ENCODE measurements at regions not wholly inside any gene's neighbourhood (a gene's known extent, or its start where the extent isn't known, plus 50 kb on each side); places are given as distances from the start of the nearest gene placed in this dataset.

GRCh38 chr6:153424719-153425400 is 293.8 kb upstream of the RGS17 start:
- no peak overlapping the region for H3K4me3 ChIP-seq (ENCODE audit: low read length)
- H3K4me2 ChIP-seq (ENCODE audit: low read length), result no peak overlapping the region
- H3K9me2 ChIP-seq (ENCODE audit: insufficient read depth, low read length), result no peaks in the 10 kb centered on the region
- no peaks in the 10 kb centered on the region for H4K20me1 ChIP-seq (ENCODE audit: insufficient read depth)
- peak overlapping the region; percentile 47 for H3K27ac ChIP-seq (ENCODE audit: low read length)
- H2AFZ ChIP-seq (ENCODE audit: low read depth, low read length), result no peak overlapping the region
- no peaks in the 10 kb centered on the region for H3K36me3 ChIP-seq (ENCODE audit: insufficient read depth, low read length)
- H3K9me3 ChIP-seq (ENCODE audit: low read length), result no peaks in the 10 kb centered on the region
- H3K79me2 ChIP-seq (replicated peaks; ENCODE audit: insufficient read depth, low read length), result no peaks in the 10 kb centered on the region
- no peak overlapping the region for H3K9ac ChIP-seq (ENCODE audit: low read length)
- no peak for TF ChIP-seq POLR2AphosphoS5 (IDR thresholded peaks at IDR 0.05)
- no peak for TF ChIP-seq REST (IDR thresholded peaks at IDR 0.05; ENCODE audit: borderline replicate concordance)
- TF ChIP-seq RAD21 (conservative IDR thresholded peaks at IDR 0.05), result no peak
- TF ChIP-seq EZH2 (IDR thresholded peaks at IDR 0.05; ENCODE audit: borderline replicate concordance, insufficient read depth, low read length, poor library complexity, severe bottlenecking), result no peak
- no peaks in the 10 kb centered on the region for H3K27me3 ChIP-seq (ENCODE audit: insufficient read depth, low read depth, low read length)
- no peaks in the 10 kb centered on the region for H3F3A ChIP-seq (ENCODE audit: insufficient read depth, low read length, poor library complexity, severe bottlenecking)

- Histone ChIP-seq H3F3A (ENCODE audit: insufficient read depth, low read length, poor library complexity, severe bottlenecking) (no peaks in the 10 kb centered on the region), H3K36me3 (ENCODE audit: insufficient read depth, low read length) (no peaks in the 10 kb centered on the region), H3K9ac (ENCODE audit: low read length) (no peak overlapping the region), H3K4me3 (ENCODE audit: low read length) (no peak overlapping the region), H3K9me3 (ENCODE audit: low read length) (no peaks in the 10 kb centered on the region), H3K27me3 (ENCODE audit: insufficient read depth, low read depth, low read length) (no peaks in the 10 kb centered on the region), H3K4me2 (ENCODE audit: low read length) (no peak overlapping the region), H3K9me2 (ENCODE audit: insufficient read depth, low read length) (no peaks in the 10 kb centered on the region), H3K79me2 (replicated peaks; ENCODE audit: insufficient read depth, low read length) (no peaks in the 10 kb centered on the region), H2AFZ (ENCODE audit: low read depth, low read length) (no peak overlapping the region), H3K27ac (ENCODE audit: low read length) (no peak overlapping the region), H4K20me1 (ENCODE audit: insufficient read depth) (no peaks in the 10 kb centered on the region)
- TF ChIP-seq RAD21 (conservative IDR thresholded peaks at IDR 0.05), result no peak
These were observed 281.4 kb upstream of the RGS17 start for GRCh38 chr6:153412519-153412918.

GRCh38 chr6:153411070-153411648 is 280.1 kb upstream of the RGS17 start:
- H3K9me2 ChIP-seq (ENCODE audit: insufficient read depth, low read length), result no peaks in the 10 kb centered on the region
- no peak overlapping the region for H3K4me2 ChIP-seq (ENCODE audit: low read length)
- H3K9me3 ChIP-seq (ENCODE audit: low read length), result no peaks in the 10 kb centered on the region
- no peak overlapping the region for H3K9ac ChIP-seq (ENCODE audit: low read length)
- no peaks in the 10 kb centered on the region for H3F3A ChIP-seq (ENCODE audit: insufficient read depth, low read length, poor library complexity, severe bottlenecking)
- H3K36me3 ChIP-seq (ENCODE audit: insufficient read depth, low read length), result no peaks in the 10 kb centered on the region
- TF ChIP-seq EZH2 (IDR thresholded peaks at IDR 0.05; ENCODE audit: borderline replicate concordance, insufficient read depth, low read length, poor library complexity, severe bottlenecking) (no peak), MXI1 (conservative IDR thresholded peaks at IDR 0.05; ENCODE audit: poor library complexity, severe bottlenecking) (no peak), POLR2AphosphoS5 (IDR thresholded peaks at IDR 0.05) (no peak), EP300 (conservative IDR thresholded peaks at IDR 0.05; ENCODE audit: poor library complexity, severe bottlenecking) (no peak)
- no peaks in the 10 kb centered on the region for H4K20me1 ChIP-seq (ENCODE audit: insufficient read depth)
- H3K27ac ChIP-seq (ENCODE audit: low read length), result no peak overlapping the region
- no peaks in the 10 kb centered on the region for H3K79me2 ChIP-seq (replicated peaks; ENCODE audit: insufficient read depth, low read length)
- no peaks in the 10 kb centered on the region for H3K27me3 ChIP-seq (ENCODE audit: insufficient read depth, low read depth, low read length)
- no peak overlapping the region for H2AFZ ChIP-seq (ENCODE audit: low read depth, low read length)
- no peak overlapping the region for H3K4me3 ChIP-seq (ENCODE audit: low read length)

Data from neural cell (in vitro differentiated cells).